ENCODE measurements at regions not wholly inside any gene's neighbourhood (a gene's known extent, or its start where the extent isn't known, plus 50 kb on each side); places are given as distances from the start of the nearest gene placed in this dataset.

DNA sequence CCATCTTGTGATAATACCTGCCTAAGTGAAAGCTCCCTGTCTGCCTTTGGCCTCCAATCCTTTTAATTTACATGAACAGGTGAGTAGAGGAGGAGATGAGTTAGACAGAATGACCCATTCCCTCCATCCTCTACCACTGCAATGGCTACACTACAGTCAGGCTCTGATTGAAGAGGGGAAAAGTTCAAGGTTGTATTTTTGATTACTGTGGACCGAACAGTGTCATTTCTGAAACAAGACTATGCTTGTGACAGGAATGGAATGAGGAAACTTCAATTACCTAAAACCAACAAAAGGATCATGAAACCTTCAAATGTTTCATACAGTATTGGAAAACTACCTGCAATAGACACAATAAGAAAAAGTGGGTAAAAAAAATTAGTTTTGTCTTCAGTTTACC is 85.5 kb upstream of the GBE1 start:
- Histone ChIP-seq H3K4me3 (replicated peaks in 1 of 3; ENCODE audit: low read depth in 2 of 3, low read length in 3 of 3) (no peak overlapping the region), H3K36me3 (replicated peaks in 1 of 2; ENCODE audit: control insufficient read depth in 1 of 2, insufficient read depth in 2 of 2, low read length in 2 of 2) (no peaks in the 10 kb centered on the region), H3K4me1 (ENCODE audit: control insufficient read depth in 1 of 2, insufficient read depth in 2 of 2, low read length in 2 of 2) (no peaks in the 10 kb centered on the region), H3K4me2 (replicated peaks; ENCODE audit: extremely low read depth, low read length, poor library complexity, severe bottlenecking) (no peak overlapping the region), H3K79me2 (ENCODE audit: insufficient read depth, low read length) (no peaks in the 10 kb centered on the region), H4K20me1 (ENCODE audit: insufficient read depth, low read length) (no peaks in the 10 kb centered on the region), H3K27me3 (ENCODE audit: control insufficient read depth in 2 of 2, insufficient read depth in 2 of 2, low read length in 2 of 2) (no peaks in the 10 kb centered on the region), H3K27ac (ENCODE audit: low read depth in 1 of 2, low read length in 2 of 2) (no peak overlapping the region), H2AFZ (ENCODE audit: insufficient read depth, low read depth, low read length, poor library complexity, severe bottlenecking) (no peak overlapping the region), H3K9ac (ENCODE audit: insufficient read depth, low read length, poor library complexity, severe bottlenecking) (no peak overlapping the region), H3K9me3 (replicated peaks in 1 of 2; ENCODE audit: control insufficient read depth in 1 of 2, insufficient read depth in 1 of 2, low read length in 2 of 2) (no peaks in the 10 kb centered on the region)
- Mint-ChIP-seq H3K4me1 (peaks cover under 1% of the 10 kb centered on the region), H3K4me3 (no peak overlapping the region), H3K9me3 (no peaks in the 10 kb centered on the region), H3K36me3 (no peaks in the 10 kb centered on the region), H3K27ac (no peak overlapping the region), H3K27me3 (ENCODE audit: low read depth in 3 of 3) (peaks cover 0 to 2% (median 0%) of the 10 kb centered on the region in 3 donors)
- TF ChIP-seq, protein P1, sequence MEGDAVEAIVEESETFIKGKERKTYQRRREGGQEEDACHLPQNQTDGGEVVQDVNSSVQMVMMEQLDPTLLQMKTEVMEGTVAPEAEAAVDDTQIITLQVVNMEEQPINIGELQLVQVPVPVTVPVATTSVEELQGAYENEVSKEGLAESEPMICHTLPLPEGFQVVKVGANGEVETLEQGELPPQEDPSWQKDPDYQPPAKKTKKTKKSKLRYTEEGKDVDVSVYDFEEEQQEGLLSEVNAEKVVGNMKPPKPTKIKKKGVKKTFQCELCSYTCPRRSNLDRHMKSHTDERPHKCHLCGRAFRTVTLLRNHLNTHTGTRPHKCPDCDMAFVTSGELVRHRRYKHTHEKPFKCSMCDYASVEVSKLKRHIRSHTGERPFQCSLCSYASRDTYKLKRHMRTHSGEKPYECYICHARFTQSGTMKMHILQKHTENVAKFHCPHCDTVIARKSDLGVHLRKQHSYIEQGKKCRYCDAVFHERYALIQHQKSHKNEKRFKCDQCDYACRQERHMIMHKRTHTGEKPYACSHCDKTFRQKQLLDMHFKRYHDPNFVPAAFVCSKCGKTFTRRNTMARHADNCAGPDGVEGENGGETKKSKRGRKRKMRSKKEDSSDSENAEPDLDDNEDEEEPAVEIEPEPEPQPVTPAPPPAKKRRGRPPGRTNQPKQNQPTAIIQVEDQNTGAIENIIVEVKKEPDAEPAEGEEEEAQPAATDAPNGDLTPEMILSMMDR (IDR thresholded peaks at IDR 0.05) = no peak
- no peak for DNase-seq
- intact Hi-C loops (cut with micrococcal nuclease) = no loop called here
- no CpG with 5 or more reads among the region's 1 CpG for WGBS (ENCODE audit: insufficient coverage)

DNA sequence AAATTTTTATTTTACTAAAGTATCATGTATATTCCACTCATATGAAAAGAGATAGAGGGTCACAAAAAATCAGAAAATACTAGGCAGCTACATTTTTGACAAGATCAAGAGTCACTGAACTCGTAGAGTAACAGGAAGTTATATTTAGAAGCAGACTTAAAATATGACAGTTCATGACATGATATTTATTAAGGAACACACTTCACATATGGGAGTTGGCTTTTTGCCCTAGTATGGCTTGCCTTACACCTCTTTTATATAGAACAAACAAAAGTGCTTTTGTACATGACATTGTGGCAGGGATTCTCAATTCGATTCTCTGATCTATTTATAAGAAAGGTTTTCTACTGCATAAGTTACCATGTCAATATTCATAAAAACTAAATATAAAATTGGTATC is 80.1 kb upstream of the GBE1 start:
- no peaks in the 10 kb centered on the region for H3K79me2 ChIP-seq (ENCODE audit: insufficient read depth, low read length)
- TF ChIP-seq, protein P1 (IDR thresholded peaks at IDR 0.05) = no peak
- H3K27me3 ChIP-seq (ENCODE audit: control insufficient read depth in 2 of 2, insufficient read depth in 2 of 2, low read length in 2 of 2) = no peaks in the 10 kb centered on the region
- H3K4me1 Mint-ChIP-seq = peaks cover 31% of the 10 kb centered on the region
- no peak overlapping the region for H3K27ac ChIP-seq (ENCODE audit: low read depth in 1 of 2, low read length in 2 of 2)
- H4K20me1 ChIP-seq (ENCODE audit: insufficient read depth, low read length) = no peaks in the 10 kb centered on the region
- H3K4me2 ChIP-seq (replicated peaks; ENCODE audit: extremely low read depth, low read length, poor library complexity, severe bottlenecking) = no peak overlapping the region
- no peaks in the 10 kb centered on the region for H3K36me3 ChIP-seq (replicated peaks in 1 of 2; ENCODE audit: control insufficient read depth in 1 of 2, insufficient read depth in 2 of 2, low read length in 2 of 2)
- H3K9ac ChIP-seq (ENCODE audit: insufficient read depth, low read length, poor library complexity, severe bottlenecking) = no peak overlapping the region
- intact Hi-C loops (cut with micrococcal nuclease) = no loop called here
- peaks cover 0 to 2% (median 0%) of the 10 kb centered on the region in 3 donors for H3K27me3 Mint-ChIP-seq (ENCODE audit: low read depth in 3 of 3)
- no peak overlapping the region for H2AFZ ChIP-seq (ENCODE audit: insufficient read depth, low read depth, low read length, poor library complexity, severe bottlenecking)
- peaks cover 25 to 31% of the 10 kb centered on the region in 2 donors for H3K4me1 ChIP-seq (ENCODE audit: control insufficient read depth in 1 of 2, insufficient read depth in 2 of 2, low read length in 2 of 2)
- peak in 2 of 3 donors; percentile 12 to 24 for DNase-seq
- no peak overlapping the region for H3K4me3 ChIP-seq (replicated peaks in 1 of 3; ENCODE audit: low read depth in 2 of 3, low read length in 3 of 3)
- H3K27ac Mint-ChIP-seq = peak overlapping the region in 1 of 7 donors; percentile 42
- H3K9me3 ChIP-seq (replicated peaks in 1 of 2; ENCODE audit: control insufficient read depth in 1 of 2, insufficient read depth in 1 of 2, low read length in 2 of 2) = no peaks in the 10 kb centered on the region
- WGBS (ENCODE audit: insufficient coverage) = no CpG with 5 or more reads among the region's 2 CpGs
- no peak overlapping the region for H3K4me3 Mint-ChIP-seq
- no peaks in the 10 kb centered on the region for H3K36me3 Mint-ChIP-seq
- no peaks in the 10 kb centered on the region for H3K9me3 Mint-ChIP-seq

All from CD14-positive monocyte (primary cell).